A673 (cell line): ENCODE measurements at regions not wholly inside any gene's neighbourhood (a gene's known extent, or its start where the extent isn't known, plus 50 kb on each side); places are given as distances from the start of the nearest gene placed in this dataset.

Source experiments
- EZH2 ChIP-seq: fragments of 200-600 bp; sonication (generic); IDR thresholded peaks from 2 replicates; pipeline ENCODE4 v1.6.1; 2017; ENCODE audit warnings: borderline replicate concordance, low read depth, mild to moderate bottlenecking, mixed read lengths, antibody characterized with exemption, low read length; ENCODE audit not compliant: poor library complexity, severe bottlenecking
- TF ChIP-seq, protein P1 (sequence below): fragments of 300-800, 200-600 bp; sonication (generic); conservative IDR thresholded peaks from 2 replicates; pipeline ENCODE4 v1.5.1; 2017; ENCODE audit warnings: low read depth, mild to moderate bottlenecking, antibody characterized with exemption, low read length, moderate library complexity, mixed read lengths

DNA sequence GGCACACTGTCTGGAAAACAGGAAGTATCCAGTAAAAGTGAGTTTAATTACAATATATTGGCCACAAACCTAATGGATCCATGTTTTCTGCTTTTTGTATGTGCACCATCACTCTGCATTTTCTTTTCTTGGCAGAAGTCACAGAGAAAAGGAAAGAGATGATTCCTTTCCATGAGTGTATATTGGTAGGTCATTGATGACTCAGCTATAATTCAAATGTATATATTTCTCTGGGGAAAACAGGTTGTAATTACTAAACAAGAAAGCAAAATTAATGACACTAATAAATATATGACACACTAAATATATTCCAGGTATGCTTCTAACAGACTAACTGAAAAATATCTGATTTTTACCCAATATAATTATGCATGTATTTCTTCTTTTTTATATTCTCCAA, 105.9 kb upstream of the PCDH15 start:
- TF ChIP-seq, protein P1, sequence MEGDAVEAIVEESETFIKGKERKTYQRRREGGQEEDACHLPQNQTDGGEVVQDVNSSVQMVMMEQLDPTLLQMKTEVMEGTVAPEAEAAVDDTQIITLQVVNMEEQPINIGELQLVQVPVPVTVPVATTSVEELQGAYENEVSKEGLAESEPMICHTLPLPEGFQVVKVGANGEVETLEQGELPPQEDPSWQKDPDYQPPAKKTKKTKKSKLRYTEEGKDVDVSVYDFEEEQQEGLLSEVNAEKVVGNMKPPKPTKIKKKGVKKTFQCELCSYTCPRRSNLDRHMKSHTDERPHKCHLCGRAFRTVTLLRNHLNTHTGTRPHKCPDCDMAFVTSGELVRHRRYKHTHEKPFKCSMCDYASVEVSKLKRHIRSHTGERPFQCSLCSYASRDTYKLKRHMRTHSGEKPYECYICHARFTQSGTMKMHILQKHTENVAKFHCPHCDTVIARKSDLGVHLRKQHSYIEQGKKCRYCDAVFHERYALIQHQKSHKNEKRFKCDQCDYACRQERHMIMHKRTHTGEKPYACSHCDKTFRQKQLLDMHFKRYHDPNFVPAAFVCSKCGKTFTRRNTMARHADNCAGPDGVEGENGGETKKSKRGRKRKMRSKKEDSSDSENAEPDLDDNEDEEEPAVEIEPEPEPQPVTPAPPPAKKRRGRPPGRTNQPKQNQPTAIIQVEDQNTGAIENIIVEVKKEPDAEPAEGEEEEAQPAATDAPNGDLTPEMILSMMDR, result no peak
- TF ChIP-seq EZH2, result no peak
